ENCODE measurements at regions not wholly inside any gene's neighbourhood (a gene's known extent, or its start where the extent isn't known, plus 50 kb on each side); places are given as distances from the start of the nearest gene placed in this dataset.
"Not testable (repeated sequence)": the region's sequence is repeated elsewhere in the genome, so short reads cannot be mapped to it uniquely, and the experiment has no call there.

GRCh38 chr17:14593956-14594355, 293.1 kb downstream of the HS3ST3B1 start:
- DNase-seq = no peak

GRCh38 chr17:14590459-14591250, 289.8 kb downstream of the HS3ST3B1 start:
- no peak for DNase-seq

- DNase-seq = no peak
Measured at GRCh38 chr17:14585099-14585498, 284.2 kb downstream of the HS3ST3B1 start.

GRCh38 chr17:14582996-14583395, 282.1 kb downstream of the HS3ST3B1 start:
- DNase-seq = no peak

- no peak for DNase-seq
Measured at GRCh38 chr17:14581186-14581830, 280.4 kb downstream of the HS3ST3B1 start.

GRCh38 chr17:14580499-14580898, 279.6 kb downstream of the HS3ST3B1 start:
- no peak for DNase-seq

GRCh38 chr17:14579716-14580115, 278.8 kb downstream of the HS3ST3B1 start:
- no peak for DNase-seq

GRCh38 chr17:14575471-14575953, 274.6 kb downstream of the HS3ST3B1 start:
- DNase-seq = no peak

- not testable (repeated sequence) for DNase-seq
Measured at GRCh38 chr17:14560325-14560724, 259.4 kb downstream of the HS3ST3B1 start.

- DNase-seq = no peak
Measured at GRCh38 chr17:14559264-14560119, 258.6 kb downstream of the HS3ST3B1 start.

- DNase-seq = no peak
Measured at GRCh38 chr17:14557480-14557879, 256.6 kb downstream of the HS3ST3B1 start.

- DNase-seq = no peak
Measured at GRCh38 chr17:14553847-14554246, 253.0 kb downstream of the HS3ST3B1 start.

- DNase-seq = no peak
Measured at GRCh38 chr17:14552306-14552705, 251.4 kb downstream of the HS3ST3B1 start.

GRCh38 chr17:14547556-14547955, 246.7 kb downstream of the HS3ST3B1 start:
- DNase-seq = no peak

GRCh38 chr17:14547016-14547415, 246.1 kb downstream of the HS3ST3B1 start:
- DNase-seq = no peak

GRCh38 chr17:14545156-14545906, 244.4 kb downstream of the HS3ST3B1 start:
- no peak for DNase-seq

- no peak for DNase-seq
Measured at GRCh38 chr17:14541714-14542113, 240.8 kb downstream of the HS3ST3B1 start.

GRCh38 chr17:14539801-14540200, 238.9 kb downstream of the HS3ST3B1 start:
- no peak for DNase-seq

GRCh38 chr17:14532242-14532641, 231.4 kb downstream of the HS3ST3B1 start:
- DNase-seq = not testable (repeated sequence)

GRCh38 chr17:14525551-14526455, 224.9 kb downstream of the HS3ST3B1 start:
- no peak for DNase-seq

GRCh38 chr17:14522795-14523387, 222.0 kb downstream of the HS3ST3B1 start:
- DNase-seq = no peak

All from activated T-cell treated with anti-CD3 and anti-CD28 coated beads, Interleukin-2, amount 50 U/mL, for 48 hours (primary cell).